Gastroesophageal sphincter (tissue), 3 donors: ENCODE measurements at regions not wholly inside any gene's neighbourhood (a gene's known extent, or its start where the extent isn't known, plus 50 kb on each side); places are given as distances from the start of the nearest gene placed in this dataset.

Experiments
- EP300 ChIP-seq: sonication (generic); formaldehyde crosslinking; IDR thresholded peaks from one replicate; pipeline ENCODE4 v1.6.1; 2017; ENCODE audit warnings: antibody characterized with exemption, mild to moderate bottlenecking
- POLR2A ChIP-seq, 2 donors: fragments of 450-650 bp; IDR thresholded peaks; one replicate each; pipeline ENCODE4 v1.6.1; 2017; ENCODE audit warnings: antibody characterized with exemption in 2 of 2, mild to moderate bottlenecking in 2 of 2, moderate library complexity in 1 of 2
- POLR2AphosphoS5 ChIP-seq: sonication (generic); formaldehyde crosslinking; IDR thresholded peaks from one replicate; pipeline ENCODE4 v1.6.1; 2017; ENCODE audit warnings: antibody characterized with exemption
- TF ChIP-seq, protein P1 (sequence below), 4 experiments: fragments of 200-600 bp in 2 of 4; fragments of 450-650 bp in 2 of 4; sonication (generic) in 1 of 4; IDR thresholded peaks; one replicate each; pipeline ENCODE4 v1.5.1; 2017 to 2019; ENCODE audit warnings: antibody characterized with exemption in 4 of 4, mild to moderate bottlenecking in 2 of 4, moderate library complexity in 2 of 4

DNA sequence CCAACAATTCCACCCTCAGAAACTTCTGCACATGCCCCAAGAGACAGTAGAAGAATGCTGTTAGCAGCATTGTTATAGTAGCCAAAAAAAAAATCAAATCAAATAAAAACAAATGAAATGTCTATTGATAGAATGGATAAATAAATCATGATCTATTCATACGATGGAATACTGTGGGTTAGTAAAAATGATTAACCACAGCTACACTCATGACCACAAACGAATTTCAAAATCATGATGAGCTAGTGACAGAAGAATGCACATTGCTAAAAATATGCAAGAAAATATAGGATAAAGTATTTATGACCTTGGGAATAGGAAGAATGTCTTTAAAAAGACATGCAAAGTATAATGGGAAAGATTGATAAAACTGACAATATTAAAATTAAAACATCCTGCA is 57.5 kb upstream of the ACAN start:
- TF ChIP-seq, protein P1, sequence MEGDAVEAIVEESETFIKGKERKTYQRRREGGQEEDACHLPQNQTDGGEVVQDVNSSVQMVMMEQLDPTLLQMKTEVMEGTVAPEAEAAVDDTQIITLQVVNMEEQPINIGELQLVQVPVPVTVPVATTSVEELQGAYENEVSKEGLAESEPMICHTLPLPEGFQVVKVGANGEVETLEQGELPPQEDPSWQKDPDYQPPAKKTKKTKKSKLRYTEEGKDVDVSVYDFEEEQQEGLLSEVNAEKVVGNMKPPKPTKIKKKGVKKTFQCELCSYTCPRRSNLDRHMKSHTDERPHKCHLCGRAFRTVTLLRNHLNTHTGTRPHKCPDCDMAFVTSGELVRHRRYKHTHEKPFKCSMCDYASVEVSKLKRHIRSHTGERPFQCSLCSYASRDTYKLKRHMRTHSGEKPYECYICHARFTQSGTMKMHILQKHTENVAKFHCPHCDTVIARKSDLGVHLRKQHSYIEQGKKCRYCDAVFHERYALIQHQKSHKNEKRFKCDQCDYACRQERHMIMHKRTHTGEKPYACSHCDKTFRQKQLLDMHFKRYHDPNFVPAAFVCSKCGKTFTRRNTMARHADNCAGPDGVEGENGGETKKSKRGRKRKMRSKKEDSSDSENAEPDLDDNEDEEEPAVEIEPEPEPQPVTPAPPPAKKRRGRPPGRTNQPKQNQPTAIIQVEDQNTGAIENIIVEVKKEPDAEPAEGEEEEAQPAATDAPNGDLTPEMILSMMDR (IDR thresholded peaks at IDR 0.05) = no peak
- no peak for TF ChIP-seq EP300
- TF ChIP-seq POLR2AphosphoS5 = no peak
- no peak for TF ChIP-seq POLR2A (IDR thresholded peaks at IDR 0.05)
